ENCODE measurements at regions not wholly inside any gene's neighbourhood (a gene's known extent, or its start where the extent isn't known, plus 50 kb on each side); places are given as distances from the start of the nearest gene placed in this dataset.

- in situ Hi-C loops (cut with HindIII; ENCODE audit: extremely low pct_ligation_motif_present, low pct_unique_long_range_greater_than_20kb) = no loop called here
- no peak for DNase-seq (ENCODE audit: low spot score)
- TF ChIP-seq REXO4 (CRISPR knock-in tag; IDR thresholded peaks at IDR 0.05; ENCODE audit: borderline replicate concordance) (no peak), SIX4 (CRISPR knock-in tag; IDR thresholded peaks at IDR 0.05) (no peak), ZNF414 (CRISPR knock-in tag; IDR thresholded peaks at IDR 0.05) (no peak), ARID5B (CRISPR knock-in tag; IDR thresholded peaks at IDR 0.05) (no peak), SNAPC2 (CRISPR knock-in tag; IDR thresholded peaks at IDR 0.05) (no peak), BRF2 (CRISPR knock-in tag; IDR thresholded peaks at IDR 0.05) (no peak), TCF12 (IDR thresholded peaks at IDR 0.05) (no peak), TCF12 (CRISPR knock-in tag; IDR thresholded peaks at IDR 0.05) (no peak), ZNF160 (CRISPR knock-in tag; IDR thresholded peaks at IDR 0.05) (no peak), ZNF704 (CRISPR knock-in tag; IDR thresholded peaks at IDR 0.05; ENCODE audit: borderline replicate concordance) (no peak), RAD21 (CRISPR knock-in tag; IDR thresholded peaks at IDR 0.05) (no peak), CREB3 (CRISPR knock-in tag; IDR thresholded peaks at IDR 0.05) (no peak), ZBTB49 (CRISPR knock-in tag; IDR thresholded peaks at IDR 0.05; ENCODE audit: borderline replicate concordance) (no peak), TFDP1 (CRISPR knock-in tag; IDR thresholded peaks at IDR 0.05; ENCODE audit: borderline replicate concordance) (no peak)
Measured at GRCh38 chr7:155879592-155879991, 67.3 kb upstream of the SHH start.

More at GRCh38 chr7:155879592-155879991, 67.3 kb upstream of the SHH start:
- Histone ChIP-seq H3K27me3 (ENCODE audit: control insufficient read depth in 1 of 2, insufficient read depth in 2 of 2, low read length in 2 of 2) (peaks cover 2 to 32% of the 10 kb centered on the region in 2 experiments; a peak in 4 of 5 replicates), H3K4me2 (ENCODE audit: low read depth, low read length) (no peak overlapping the region), H3K27ac (ENCODE audit: extremely low read length, insufficient read depth, low read length) (no peak overlapping the region), H2AFZ (ENCODE audit: low read length) (no peak overlapping the region), H3K9ac (ENCODE audit: insufficient read depth, low read depth, low read length) (no peak overlapping the region), H3K36me3 (replicated peaks in 1 of 2; ENCODE audit: control insufficient read depth in 1 of 2, insufficient read depth in 2 of 2, low read length in 2 of 2) (no peaks in the 10 kb centered on the region), H3K4me3 (replicated peaks in 1 of 3; ENCODE audit: insufficient read depth in 1 of 3, low read depth in 2 of 3, low read length in 3 of 3) (no peak overlapping the region), H3K79me2 (ENCODE audit: insufficient read depth, low read length) (no peaks in the 10 kb centered on the region), H3K4me1 (ENCODE audit: insufficient read depth, low read length) (no peaks in the 10 kb centered on the region), H4K20me1 (ENCODE audit: insufficient read depth, low read length) (no peaks in the 10 kb centered on the region), H3K9me3 (ENCODE audit: low read length) (no peaks in the 10 kb centered on the region)
- ATAC-seq (no peak), FAIRE-seq (no peak)
- WGBS (ENCODE audit: low lambda C conversion rate) = 8% methylated on average over 4 of the region's 5 CpGs
- CTCF ChIA-PET (ENCODE audit: low intra/inter-chr PET ratio, low total read pairs) = no interaction called here
- POLR2A ChIA-PET = no interaction called here
- no TSS peak for BruUV-seq (replicated peaks)
- intact Hi-C loops (cut with micrococcal nuclease; ENCODE audit: unreplicated experiment) = no loop called here

All from HepG2 (cell line).